C1 segment of cervical spinal cord (tissue), 14 donors: ENCODE measurements at regions not wholly inside any gene's neighbourhood (a gene's known extent, or its start where the extent isn't known, plus 50 kb on each side); places are given as distances from the start of the nearest gene placed in this dataset.

Source experiments
- DNase-seq, 14 donors: peaks; one replicate each; lab custom pipeline; 2025; lab: John Stamatoyannopoulos, UW

- no peak for DNase-seq
These were observed 141.3 kb upstream of the UBE2E1 start for GRCh38 chr3:23664459-23664858.

GRCh38 chr3:23665741-23666140 lies 140.0 kb upstream of the UBE2E1 start:
- no peak for DNase-seq

GRCh38 chr3:23666818-23667217 lies 138.9 kb upstream of the UBE2E1 start:
- no peak for DNase-seq

GRCh38 chr3:23667536-23668429 lies 138.0 kb upstream of the UBE2E1 start:
- DNase-seq = no peak

GRCh38 chr3:23668430-23668904 lies 137.3 kb upstream of the UBE2E1 start:
- no peak for DNase-seq

GRCh38 chr3:23669541-23670255 lies 136.1 kb upstream of the UBE2E1 start:
- no peak for DNase-seq

- peak in 1 of 14 donors; percentile 19 for DNase-seq
These were observed 133.7 kb upstream of the UBE2E1 start for GRCh38 chr3:23671851-23672589.

- DNase-seq = no peak
These were observed 133.1 kb upstream of the UBE2E1 start for GRCh38 chr3:23672628-23673027.

GRCh38 chr3:23675010-23675409 lies 130.7 kb upstream of the UBE2E1 start:
- DNase-seq = no peak

GRCh38 chr3:23676093-23676492 lies 129.7 kb upstream of the UBE2E1 start:
- no peak for DNase-seq

- no peak for DNase-seq
These were observed 123.1 kb upstream of the UBE2E1 start for GRCh38 chr3:23682646-23683045.

- DNase-seq = peak in 10 of 14 donors; percentile 3 to 84 (median 16)
These were observed 120.1 kb upstream of the UBE2E1 start for GRCh38 chr3:23685541-23686258.

GRCh38 chr3:23686519-23686918 lies 119.2 kb upstream of the UBE2E1 start:
- no peak for DNase-seq

GRCh38 chr3:23691357-23691895 lies 114.3 kb upstream of the UBE2E1 start:
- DNase-seq = no peak

GRCh38 chr3:23696842-23697241 lies 108.9 kb upstream of the UBE2E1 start:
- no peak for DNase-seq

- DNase-seq = peak in 1 of 14 donors; percentile 71
These were observed 108.3 kb upstream of the UBE2E1 start for GRCh38 chr3:23697416-23697815.

GRCh38 chr3:23698652-23699313 lies 107.0 kb upstream of the UBE2E1 start:
- DNase-seq = no peak

GRCh38 chr3:23700616-23701015 lies 105.1 kb upstream of the UBE2E1 start:
- no peak for DNase-seq

GRCh38 chr3:23701716-23702597 lies 103.8 kb upstream of the UBE2E1 start:
- no peak for DNase-seq
